H1 (cell line): ENCODE measurements at regions not wholly inside any gene's neighbourhood (a gene's known extent, or its start where the extent isn't known, plus 50 kb on each side); places are given as distances from the start of the nearest gene placed in this dataset.

Experiments used
- CTCF ChIA-PET: fragments of 300-600 bp; sonication (Branson Sonifier 250); formaldehyde crosslinking; loops from one replicate; lab custom pipeline; 2021; ENCODE audit not compliant: partially characterized antibody; lab: Charles Lee
- POLR2A ChIA-PET: fragments of 300-600 bp; sonication (Branson Sonifier 250); formaldehyde crosslinking; loops from one replicate; lab custom pipeline; 2021; ENCODE audit warnings: inconsistent platforms; ENCODE audit not compliant: partially characterized antibody; lab: Charles Lee
- DNase-seq, 2 experiments: peaks; one replicate each; pipeline versions ENCODE4 v3.0.0 to v3.0.0-alpha.2; 2010 to 2022; ENCODE audit warnings: low spot score in 2 of 2, low read depth in 1 of 2, mixed read lengths in 1 of 2
- FAIRE-seq: peaks from 2 replicates; lab custom pipeline; 2011; peaks lifted over from hg19 to GRCh38; lab: Jason Lieb, UNC
- H2AFZ ChIP-seq: 2 replicates; pipeline ENCODE4 v1.8.1; 2012; ENCODE audit warnings: low read length, inconsistent platforms
- H2AK5ac ChIP-seq: 2 replicates; pipeline ENCODE4 v1.6.1; 2013; ENCODE audit warnings: low read depth, low read length
- H2BK120ac ChIP-seq: replicated peaks from 2 replicates; pipeline ENCODE3; 2013; ENCODE audit warnings: low read depth, low read length, inconsistent platforms
- H2BK12ac ChIP-seq: 2 replicates; pipeline ENCODE4 v1.6.1; 2013; ENCODE audit warnings: low read depth, low read length
- H2BK15ac ChIP-seq: 2 replicates; pipeline ENCODE4 v1.6.1; 2013; ENCODE audit warnings: low read length
- H2BK20ac ChIP-seq: 2 replicates; pipeline ENCODE4 v1.6.1; 2013; ENCODE audit warnings: low read length
- H2BK5ac ChIP-seq: 2 replicates; pipeline ENCODE4 v1.6.1; 2013; ENCODE audit warnings: low read depth, low read length
- H3K14ac ChIP-seq: 2 replicates; pipeline ENCODE4 v1.6.1; 2013; ENCODE audit warnings: inconsistent platforms; ENCODE audit not compliant: insufficient read length
- H3K18ac ChIP-seq: 2 replicates; pipeline ENCODE4 v1.6.1; 2013; ENCODE audit warnings: low read length; ENCODE audit errors: extremely low read depth
- H3K23ac ChIP-seq: 2 replicates; pipeline ENCODE4 v1.6.1; 2013; ENCODE audit warnings: inconsistent platforms; ENCODE audit not compliant: insufficient read length
- H3K23me2 ChIP-seq: 2 replicates; pipeline ENCODE4 v1.6.1; 2013; ENCODE audit warnings: low read depth, low read length
- H3K27ac ChIP-seq: 2 replicates; pipeline ENCODE4 v1.6.1; 2011; ENCODE audit warnings: low read depth, low read length, inconsistent platforms
- H3K27me3 ChIP-seq, 4 experiments: replicated peaks in 1 of 4; 1 replicate in 1 of 4; 2 replicates in 3 of 4; pipeline versions ENCODE4 v1.6.1 to v1.8.1; 2011 to 2013; ENCODE audit warnings: low read length in 3 of 4, mild to moderate bottlenecking in 3 of 4, inconsistent platforms in 2 of 4, mixed read lengths in 2 of 4, moderate library complexity in 1 of 4; ENCODE audit not compliant: control insufficient read depth in 3 of 4, insufficient read depth in 3 of 4; ENCODE audit errors: extremely low read depth in 1 of 4
- H3K36me3 ChIP-seq, 4 experiments: 2 replicates each; pipeline versions ENCODE4 v1.6.1 to v1.8.1; 2011 to 2013; ENCODE audit warnings: mild to moderate bottlenecking in 4 of 4, low read length in 3 of 4, moderate library complexity in 2 of 4, control low read depth in 1 of 4, inconsistent platforms in 1 of 4; ENCODE audit not compliant: insufficient read depth in 4 of 4, control insufficient read depth in 2 of 4
- H3K4ac ChIP-seq: replicated peaks from 2 replicates; pipeline ENCODE3; 2013; ENCODE audit warnings: low read length, low read depth, mixed read lengths, inconsistent platforms; ENCODE audit not compliant: insufficient read length
- H3K4me1 ChIP-seq, 4 experiments: replicated peaks in 1 of 4; 1 replicate in 1 of 4; 2 replicates in 3 of 4; pipeline versions ENCODE4 v1.6.1 to v1.8.1; 2011 to 2013; ENCODE audit warnings: low read length in 3 of 4, inconsistent platforms in 2 of 4, mixed read lengths in 1 of 4; ENCODE audit not compliant: insufficient read depth in 4 of 4, control insufficient read depth in 3 of 4
- H3K4me2 ChIP-seq, 2 experiments: 2 replicates each; pipeline versions ENCODE4 v1.6.1 to v1.8.1; 2011 to 2013; ENCODE audit warnings: low read depth in 2 of 2, low read length in 2 of 2, control low read depth in 1 of 2, inconsistent platforms in 1 of 2, mild to moderate bottlenecking in 1 of 2; ENCODE audit not compliant: insufficient read depth in 1 of 2
- H3K4me3 ChIP-seq, 4 experiments: fragments of 200-600, 300-600 bp in 1 of 4; sonication (generic), shearing (Covaris generic), sonication (Bioruptor Twin) in 1 of 4; 2 replicates each; pipeline versions ENCODE4 v1.5.1 to v1.8.1; 2011 to 2016; ENCODE audit warnings: low read length in 4 of 4, low read depth in 3 of 4, control low read depth in 2 of 4, inconsistent platforms in 2 of 4, mild to moderate bottlenecking in 2 of 4, mixed read lengths in 1 of 4, moderate library complexity in 1 of 4; ENCODE audit not compliant: insufficient read depth in 2 of 4; ENCODE audit errors: extremely low read depth in 1 of 4
- H3K56ac ChIP-seq: replicated peaks from 2 replicates; pipeline ENCODE3; 2013; ENCODE audit warnings: low read depth, mild to moderate bottlenecking, mixed read lengths, low read length, inconsistent platforms; ENCODE audit not compliant: insufficient read length
- H3K79me1 ChIP-seq: 2 replicates; pipeline ENCODE4 v1.6.1; 2013; ENCODE audit warnings: low read depth, low read length, control low read depth
- H3K79me2 ChIP-seq, 2 experiments: 2 replicates each; pipeline versions ENCODE4 v1.6.1 to v1.8.1; 2012 to 2013; ENCODE audit warnings: low read length in 2 of 2, mild to moderate bottlenecking in 2 of 2, inconsistent platforms in 1 of 2; ENCODE audit not compliant: insufficient read depth in 2 of 2, control insufficient read depth in 1 of 2
- H3K9ac ChIP-seq, 4 experiments: replicated peaks in 1 of 4; 1 replicate in 1 of 4; 2 replicates in 3 of 4; pipeline versions ENCODE4 v1.6.1 to v1.8.1; 2011 to 2013; ENCODE audit warnings: low read depth in 3 of 4, low read length in 3 of 4, control low read depth in 2 of 4, mild to moderate bottlenecking in 2 of 4, moderate library complexity in 2 of 4, inconsistent platforms in 1 of 4; ENCODE audit errors: extremely low read depth in 1 of 4
- H3K9me3 ChIP-seq, 2 experiments: 2 replicates each; pipeline versions ENCODE4 v1.6.1 to v1.8.1; 2012 to 2013; ENCODE audit warnings: mild to moderate bottlenecking in 2 of 2, moderate library complexity in 2 of 2, control low read depth in 1 of 2, inconsistent platforms in 1 of 2, low read depth in 1 of 2, low read length in 1 of 2, mixed read lengths in 1 of 2; ENCODE audit not compliant: insufficient read depth in 2 of 2
- H4K20me1 ChIP-seq, 2 experiments: replicated peaks in 1 of 2; 2 replicates each; pipeline versions ENCODE3 to v1.8.1; 2011 to 2013; ENCODE audit warnings: inconsistent platforms in 2 of 2, low read length in 2 of 2, mild to moderate bottlenecking in 1 of 2; ENCODE audit not compliant: insufficient read depth in 2 of 2, control insufficient read depth in 1 of 2
- H4K5ac ChIP-seq: 2 replicates; pipeline ENCODE4 v1.6.1; 2013; ENCODE audit warnings: low read length, low read depth, mixed read lengths, inconsistent platforms; ENCODE audit not compliant: insufficient read length
- H4K8ac ChIP-seq: 2 replicates; pipeline ENCODE4 v1.8.0; 2013; ENCODE audit warnings: mild to moderate bottlenecking, moderate library complexity, low read length, inconsistent platforms; ENCODE audit not compliant: insufficient read depth; ENCODE audit errors: extremely low read depth
- H4K91ac ChIP-seq: replicated peaks from 2 replicates; pipeline ENCODE3; 2013; ENCODE audit warnings: low read length, mixed read lengths, inconsistent platforms; ENCODE audit not compliant: insufficient read length
- CBX5 ChIP-seq: fragments of 300-800, 300-1000 bp; sonication (generic); IDR thresholded peaks from 2 replicates; pipeline ENCODE4 v1.7.1; 2016; ENCODE audit warnings: antibody characterized with exemption, low read length, low read depth
- EZH2 ChIP-seq: fragments of 200-600 bp; sonication (generic); IDR thresholded peaks from 2 replicates; pipeline ENCODE4 v1.7.1; 2012; ENCODE audit warnings: low read depth, mild to moderate bottlenecking, moderate library complexity, low read length, inconsistent platforms; ENCODE audit not compliant: severe bottlenecking
- PHF8 ChIP-seq: fragments of 200-600 bp; sonication (generic); conservative IDR thresholded peaks from 2 replicates; pipeline ENCODE4 v1.7.1; 2012; ENCODE audit warnings: low read depth, mild to moderate bottlenecking, inconsistent platforms, low read length, moderate library complexity
- SAP30 ChIP-seq: fragments of 300-600 bp; sonication (generic); IDR thresholded peaks from 2 replicates; pipeline ENCODE4 v1.7.1; 2012; ENCODE audit warnings: low read length, moderate library complexity, mild to moderate bottlenecking, inconsistent platforms; ENCODE audit not compliant: insufficient read depth, insufficient replicate concordance
- SIN3A ChIP-seq, 2 experiments: IDR thresholded peaks in 1 of 2; conservative IDR thresholded peaks in 1 of 2; 2 replicates each; pipeline ENCODE4 v1.6.1; 2011 to 2012; ENCODE audit warnings: low read length in 2 of 2, improper control_type of control experiment in 1 of 2, low read depth in 1 of 2, mild to moderate bottlenecking in 1 of 2
- SIX5 ChIP-seq: IDR thresholded peaks from 2 replicates; pipeline ENCODE4 v1.6.1; 2011; ENCODE audit warnings: mild to moderate bottlenecking, low read depth, low read length
- TEAD4 ChIP-seq: IDR thresholded peaks from 2 replicates; pipeline ENCODE4 v1.6.1; 2012; ENCODE audit warnings: low read depth, low read length, inconsistent platforms, mixed read lengths
- YY1 ChIP-seq: IDR thresholded peaks from 2 replicates; pipeline ENCODE4 v1.6.1; 2011; ENCODE audit warnings: low read depth, mild to moderate bottlenecking, low read length
- WGBS, 2 experiments: shearing (Covaris generic) in 1 of 2; methylation state at CpG; one replicate each; pipeline versions ENCODE4 v1.1.6 to v1.1.7; 2013 to 2015; ENCODE audit warnings: low lambda C conversion rate in 2 of 2, mixed read lengths in 2 of 2, inconsistent platforms in 1 of 2, low coverage in 1 of 2, missing lambda C conversion rate in 1 of 2; ENCODE audit not compliant: insufficient replicate concordance in 2 of 2, insufficient coverage in 1 of 2, insufficient read length in 1 of 2; ENCODE audit errors: extremely low coverage in 1 of 2, missing lambda C conversion rate in 1 of 2; 5-methylcytosine and 5-hydroxymethylcytosine counted together
- TF ChIP-seq, protein P1 (sequence below), 3 experiments: IDR thresholded peaks; 1 replicate in 2 of 3; 2 replicates in 1 of 3; pipeline versions ENCODE4 v1.5.1 to v1.6.1; 2011; ENCODE audit warnings: low read length in 3 of 3, mild to moderate bottlenecking in 3 of 3, inconsistent platforms in 2 of 3, low read depth in 1 of 3, moderate library complexity in 1 of 3; ENCODE audit not compliant: insufficient read depth in 1 of 3; ENCODE audit errors: control extremely low read depth in 1 of 3

DNA sequence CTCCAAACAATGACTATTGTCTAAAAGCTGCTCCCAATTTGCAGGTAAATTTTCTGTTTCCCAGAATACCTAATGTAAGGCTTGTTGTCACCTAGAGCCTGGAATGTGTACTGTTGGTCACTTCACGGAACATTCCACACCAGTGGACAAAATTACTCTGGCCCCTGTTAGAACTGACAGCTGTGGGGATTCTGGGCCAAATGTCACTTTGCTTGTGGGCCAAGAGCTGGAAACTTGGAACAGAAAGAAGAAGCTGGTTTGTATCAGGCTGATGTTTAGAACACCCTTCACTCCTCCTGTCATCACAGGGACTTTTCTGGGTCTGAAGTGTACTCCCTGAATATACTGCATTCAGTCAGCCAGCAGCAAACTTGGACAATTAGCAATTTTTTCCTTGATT lies 495.6 kb upstream of the SYT4 start:
- H4K91ac ChIP-seq, result no peak overlapping the region
- H4K5ac ChIP-seq, result no peak overlapping the region
- H3K27me3 ChIP-seq, result no peaks in the 10 kb centered on the region
- no peak overlapping the region for H3K18ac ChIP-seq
- POLR2A ChIA-PET, result no interaction called here
- no peak overlapping the region for H3K9ac ChIP-seq
- no peak overlapping the region for H3K4ac ChIP-seq
- H2AFZ ChIP-seq, result no peak overlapping the region
- H2BK5ac ChIP-seq, result no peak overlapping the region
- DNase-seq (no peak), FAIRE-seq (no peak)
- TF ChIP-seq SAP30 (no peak), TEAD4 (no peak), YY1 (no peak), SIN3A (conservative IDR thresholded peaks at IDR 0.05 in 1 of 2, IDR thresholded peaks at IDR 0.05 in 1 of 2; ENCODE audit: low read depth in 1 of 2, low read length in 2 of 2) (no peak), SIX5 (no peak), CBX5 (no peak), EZH2 (no peak), PHF8 (no peak)
- TF ChIP-seq, protein P1, sequence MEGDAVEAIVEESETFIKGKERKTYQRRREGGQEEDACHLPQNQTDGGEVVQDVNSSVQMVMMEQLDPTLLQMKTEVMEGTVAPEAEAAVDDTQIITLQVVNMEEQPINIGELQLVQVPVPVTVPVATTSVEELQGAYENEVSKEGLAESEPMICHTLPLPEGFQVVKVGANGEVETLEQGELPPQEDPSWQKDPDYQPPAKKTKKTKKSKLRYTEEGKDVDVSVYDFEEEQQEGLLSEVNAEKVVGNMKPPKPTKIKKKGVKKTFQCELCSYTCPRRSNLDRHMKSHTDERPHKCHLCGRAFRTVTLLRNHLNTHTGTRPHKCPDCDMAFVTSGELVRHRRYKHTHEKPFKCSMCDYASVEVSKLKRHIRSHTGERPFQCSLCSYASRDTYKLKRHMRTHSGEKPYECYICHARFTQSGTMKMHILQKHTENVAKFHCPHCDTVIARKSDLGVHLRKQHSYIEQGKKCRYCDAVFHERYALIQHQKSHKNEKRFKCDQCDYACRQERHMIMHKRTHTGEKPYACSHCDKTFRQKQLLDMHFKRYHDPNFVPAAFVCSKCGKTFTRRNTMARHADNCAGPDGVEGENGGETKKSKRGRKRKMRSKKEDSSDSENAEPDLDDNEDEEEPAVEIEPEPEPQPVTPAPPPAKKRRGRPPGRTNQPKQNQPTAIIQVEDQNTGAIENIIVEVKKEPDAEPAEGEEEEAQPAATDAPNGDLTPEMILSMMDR (IDR thresholded peaks at IDR 0.05; ENCODE audit: control extremely low read depth in 1 of 3, insufficient read depth in 1 of 3, low read depth in 1 of 3, low read length in 3 of 3), result no peak
- no peaks in the 10 kb centered on the region; a peak in 1 of 8 replicates for H3K36me3 ChIP-seq
- H4K20me1 ChIP-seq, result no peaks in the 10 kb centered on the region
- no peak overlapping the region for H3K27ac ChIP-seq
- no peak overlapping the region for H3K23ac ChIP-seq
- H2BK120ac ChIP-seq, result no peak overlapping the region
- H2BK12ac ChIP-seq, result no peak overlapping the region
- H3K4me2 ChIP-seq, result no peak overlapping the region
- 93% methylated on average over 1 of the region's 1 CpG; no CpG with 5 or more reads in 1 of the 2 experiments for WGBS, 2 experiments
- no peak overlapping the region for H3K56ac ChIP-seq
- no peaks in the 10 kb centered on the region for H3K79me2 ChIP-seq
- CTCF ChIA-PET, result interaction anchor here (1.1 kb wide), 1 partner anchor 111 kb away, joined by 3 read pairs; no protein-coding TSS in a partner anchor
- no peak overlapping the region for H2BK20ac ChIP-seq
- H3K14ac ChIP-seq, result no peak overlapping the region
- H2AK5ac ChIP-seq, result no peak overlapping the region
- no peaks in the 10 kb centered on the region; a peak in 1 of 7 replicates for H3K4me1 ChIP-seq
- H3K9me3 ChIP-seq, result peaks cover 0 to 3% of the 10 kb centered on the region in 2 experiments; a peak in 1 of 4 replicates
- no peaks in the 10 kb centered on the region for H3K23me2 ChIP-seq
- no peak overlapping the region for H2BK15ac ChIP-seq
- H4K8ac ChIP-seq, result no peak overlapping the region
- H3K4me3 ChIP-seq, result no peak overlapping the region
- no peaks in the 10 kb centered on the region for H3K79me1 ChIP-seq
